HUES48 (cell line): ENCODE measurements at regions not wholly inside any gene's neighbourhood (a gene's known extent, or its start where the extent isn't known, plus 50 kb on each side); places are given as distances from the start of the nearest gene placed in this dataset.

ENCODE experiments used
- H3K27ac ChIP-seq: one replicate; pipeline ENCODE4 v1.7.0; 2013; ENCODE audit warnings: low read depth, low read length, inconsistent platforms
- H3K27me3 ChIP-seq: 2 replicates; pipeline ENCODE4 v1.6.1; 2013; ENCODE audit warnings: mild to moderate bottlenecking, low read length; ENCODE audit not compliant: control insufficient read depth, insufficient read depth
- H3K36me3 ChIP-seq: 2 replicates; pipeline ENCODE4 v1.6.1; 2013; ENCODE audit warnings: low read length; ENCODE audit not compliant: control insufficient read depth, insufficient read depth
- H3K4me1 ChIP-seq: 2 replicates; pipeline ENCODE4 v1.6.1; 2013; ENCODE audit warnings: mild to moderate bottlenecking, low read length; ENCODE audit not compliant: control insufficient read depth, insufficient read depth
- H3K4me3 ChIP-seq: 2 replicates; pipeline ENCODE4 v1.5.1; 2013; ENCODE audit warnings: mild to moderate bottlenecking, low read depth, low read length
- H3K9ac ChIP-seq: 2 replicates; pipeline ENCODE4 v1.6.1; 2013; ENCODE audit warnings: mild to moderate bottlenecking, low read depth, low read length, moderate library complexity
- H3K9me3 ChIP-seq: 2 replicates; pipeline ENCODE4 v1.6.1; 2013; ENCODE audit warnings: low read length; ENCODE audit not compliant: control insufficient read depth, insufficient read depth

GRCh38 chr2:5052905-5053304 lies 639.3 kb upstream of the SOX11 start:
- Histone ChIP-seq H3K27me3 (no peaks in the 10 kb centered on the region), H3K4me3 (no peak overlapping the region), H3K4me1 (no peaks in the 10 kb centered on the region), H3K36me3 (no peaks in the 10 kb centered on the region), H3K27ac (no peak overlapping the region), H3K9me3 (no peaks in the 10 kb centered on the region), H3K9ac (no peak overlapping the region)

- Histone ChIP-seq H3K9me3 (no peaks in the 10 kb centered on the region), H3K36me3 (no peaks in the 10 kb centered on the region), H3K4me1 (peaks cover 4% of the 10 kb centered on the region; the same call in 1 of the 2 replicates), H3K9ac (no peak overlapping the region), H3K27ac (no peak overlapping the region), H3K4me3 (no peak overlapping the region), H3K27me3 (no peaks in the 10 kb centered on the region)
These were observed 634.3 kb upstream of the SOX11 start for GRCh38 chr2:5057891-5058351.

- H3K27ac ChIP-seq: no peak overlapping the region
- no peaks in the 10 kb centered on the region for H3K27me3 ChIP-seq
- H3K4me1 ChIP-seq: peaks cover 32% of the 10 kb centered on the region
- H3K9ac ChIP-seq: no peak overlapping the region
- no peaks in the 10 kb centered on the region for H3K9me3 ChIP-seq
- no peak overlapping the region for H3K4me3 ChIP-seq
- H3K36me3 ChIP-seq: no peaks in the 10 kb centered on the region
These were observed 631.2 kb upstream of the SOX11 start for GRCh38 chr2:5060956-5061355.

GRCh38 chr2:5064687-5065086 lies 627.5 kb upstream of the SOX11 start:
- H3K4me1 ChIP-seq: peaks cover 33% of the 10 kb centered on the region
- H3K9ac ChIP-seq: no peak overlapping the region
- no peaks in the 10 kb centered on the region for H3K27me3 ChIP-seq
- H3K36me3 ChIP-seq: no peaks in the 10 kb centered on the region
- no peaks in the 10 kb centered on the region for H3K9me3 ChIP-seq
- peak overlapping the region; percentile 28 for H3K27ac ChIP-seq
- peak overlapping the region; percentile 17; the same call in 1 of the 2 replicates for H3K4me3 ChIP-seq

GRCh38 chr2:5067816-5068215 lies 624.4 kb upstream of the SOX11 start:
- no peaks in the 10 kb centered on the region for H3K9me3 ChIP-seq
- H3K27me3 ChIP-seq: no peaks in the 10 kb centered on the region
- peaks cover 30% of the 10 kb centered on the region for H3K4me1 ChIP-seq

GRCh38 chr2:5070257-5070656 lies 621.9 kb upstream of the SOX11 start:
- Histone ChIP-seq H3K36me3 (no peaks in the 10 kb centered on the region), H3K9ac (no peak overlapping the region), H3K27me3 (no peaks in the 10 kb centered on the region), H3K4me3 (no peak overlapping the region), H3K4me1 (peaks cover 8% of the 10 kb centered on the region), H3K9me3 (no peaks in the 10 kb centered on the region), H3K27ac (no peak overlapping the region)

More at GRCh38 chr2:5067816-5068215, 624.4 kb upstream of the SOX11 start:
- Histone ChIP-seq H3K27ac (no peak overlapping the region), H3K36me3 (no peaks in the 10 kb centered on the region), H3K9ac (no peak overlapping the region), H3K4me3 (no peak overlapping the region)

GRCh38 chr2:5074733-5075132 lies 617.5 kb upstream of the SOX11 start:
- Histone ChIP-seq H3K27ac (no peak overlapping the region), H3K4me1 (peaks cover 9% of the 10 kb centered on the region), H3K9me3 (no peaks in the 10 kb centered on the region), H3K27me3 (no peaks in the 10 kb centered on the region), H3K36me3 (no peaks in the 10 kb centered on the region), H3K4me3 (no peak overlapping the region), H3K9ac (no peak overlapping the region)

- no peak overlapping the region for H3K4me3 ChIP-seq
- no peak overlapping the region for H3K9ac ChIP-seq
- H3K27ac ChIP-seq: no peak overlapping the region
- H3K36me3 ChIP-seq: no peaks in the 10 kb centered on the region
- H3K27me3 ChIP-seq: no peaks in the 10 kb centered on the region
- no peaks in the 10 kb centered on the region for H3K9me3 ChIP-seq
- peaks cover 9% of the 10 kb centered on the region for H3K4me1 ChIP-seq
These were observed 615.6 kb upstream of the SOX11 start for GRCh38 chr2:5076599-5076998.

- H3K27ac ChIP-seq: peak overlapping the region; percentile 53
These were observed 614.6 kb upstream of the SOX11 start for GRCh38 chr2:5077479-5078089.

GRCh38 chr2:5083402-5083801 lies 608.8 kb upstream of the SOX11 start:
- Histone ChIP-seq H3K9me3 (no peaks in the 10 kb centered on the region), H3K27me3 (no peaks in the 10 kb centered on the region), H3K27ac (no peak overlapping the region), H3K4me3 (no peak overlapping the region), H3K9ac (no peak overlapping the region), H3K4me1 (no peaks in the 10 kb centered on the region), H3K36me3 (no peaks in the 10 kb centered on the region)

More at GRCh38 chr2:5077479-5078089, 614.6 kb upstream of the SOX11 start:
- no peak overlapping the region for H3K9ac ChIP-seq
- H3K27me3 ChIP-seq: no peaks in the 10 kb centered on the region
- H3K4me1 ChIP-seq: peaks cover 9% of the 10 kb centered on the region
- H3K4me3 ChIP-seq: no peak overlapping the region
- H3K9me3 ChIP-seq: no peaks in the 10 kb centered on the region
- H3K36me3 ChIP-seq: no peaks in the 10 kb centered on the region

GRCh38 chr2:5089409-5089808 lies 602.8 kb upstream of the SOX11 start:
- Histone ChIP-seq H3K27ac (no peak overlapping the region), H3K36me3 (no peaks in the 10 kb centered on the region), H3K4me3 (no peak overlapping the region), H3K27me3 (no peaks in the 10 kb centered on the region; the same call in 1 of the 2 replicates), H3K9me3 (no peaks in the 10 kb centered on the region), H3K4me1 (no peaks in the 10 kb centered on the region), H3K9ac (no peak overlapping the region)
